ENCODE measurements at regions not wholly inside any gene's neighbourhood (a gene's known extent, or its start where the extent isn't known, plus 50 kb on each side); places are given as distances from the start of the nearest gene placed in this dataset.

- no peak overlapping the region for H3K4me2 ChIP-seq (ENCODE audit: low read depth, low read length)
- WGBS (ENCODE audit: low lambda C conversion rate): 0% methylated on average over 1 of the region's 6 CpGs
- H3K27ac ChIP-seq (ENCODE audit: extremely low read length, insufficient read depth, low read length): no peak overlapping the region
- no peak for FAIRE-seq
- BruUV-seq (replicated peaks): no TSS peak
- no peak for TF ChIP-seq ZBTB34 (CRISPR knock-in tag; IDR thresholded peaks at IDR 0.05)
- H2AFZ ChIP-seq (ENCODE audit: low read length): no peak overlapping the region
- intact Hi-C loops (cut with micrococcal nuclease; ENCODE audit: unreplicated experiment): no loop called here
- no peak for ATAC-seq
- no peaks in the 10 kb centered on the region for H4K20me1 ChIP-seq (ENCODE audit: insufficient read depth, low read length)
- H3K27me3 ChIP-seq (ENCODE audit: control insufficient read depth in 1 of 2, insufficient read depth in 2 of 2, low read length in 2 of 2): peaks cover 0 to 11% of the 10 kb centered on the region in 2 experiments; a peak in 2 of 5 replicates
- CTCF ChIA-PET (ENCODE audit: low intra/inter-chr PET ratio, low total read pairs): no interaction called here
- H3K4me1 ChIP-seq (ENCODE audit: insufficient read depth, low read length): no peaks in the 10 kb centered on the region
- in situ Hi-C loops (cut with HindIII; ENCODE audit: extremely low pct_ligation_motif_present, low pct_unique_long_range_greater_than_20kb): no loop called here
- H3K9me3 ChIP-seq (ENCODE audit: low read length): no peaks in the 10 kb centered on the region
- H3K79me2 ChIP-seq (ENCODE audit: insufficient read depth, low read length): no peaks in the 10 kb centered on the region
- H3K4me3 ChIP-seq (replicated peaks in 1 of 3; ENCODE audit: insufficient read depth in 1 of 3, low read depth in 2 of 3, low read length in 3 of 3): no peak overlapping the region
- POLR2A ChIA-PET: no interaction called here
- H3K36me3 ChIP-seq (replicated peaks in 1 of 2; ENCODE audit: control insufficient read depth in 1 of 2, insufficient read depth in 2 of 2, low read length in 2 of 2): no peaks in the 10 kb centered on the region
- no peak for DNase-seq (ENCODE audit: low spot score)
- no peak overlapping the region for H3K9ac ChIP-seq (ENCODE audit: insufficient read depth, low read depth, low read length)
Measured at GRCh38 chr15:39497016-39497758, 83.7 kb upstream of the THBS1 start.

GRCh38 chr15:39497759-39498565 lies 82.9 kb upstream of the THBS1 start:
- Histone ChIP-seq H2AFZ (ENCODE audit: low read length) (no peak overlapping the region), H3K9ac (ENCODE audit: insufficient read depth, low read depth, low read length) (no peak overlapping the region), H3K79me2 (ENCODE audit: insufficient read depth, low read length) (no peaks in the 10 kb centered on the region), H3K4me3 (replicated peaks in 1 of 3; ENCODE audit: insufficient read depth in 1 of 3, low read depth in 2 of 3, low read length in 3 of 3) (no peak overlapping the region), H4K20me1 (ENCODE audit: insufficient read depth, low read length) (no peaks in the 10 kb centered on the region), H3K27ac (ENCODE audit: extremely low read length, insufficient read depth, low read length) (no peak overlapping the region), H3K9me3 (ENCODE audit: low read length) (no peaks in the 10 kb centered on the region), H3K4me1 (ENCODE audit: insufficient read depth, low read length) (no peaks in the 10 kb centered on the region), H3K4me2 (ENCODE audit: low read depth, low read length) (no peak overlapping the region), H3K36me3 (replicated peaks in 1 of 2; ENCODE audit: control insufficient read depth in 1 of 2, insufficient read depth in 2 of 2, low read length in 2 of 2) (no peaks in the 10 kb centered on the region), H3K27me3 (ENCODE audit: control insufficient read depth in 1 of 2, insufficient read depth in 2 of 2, low read length in 2 of 2) (peaks cover 0 to 11% of the 10 kb centered on the region in 2 experiments; a peak in 2 of 5 replicates)
- in situ Hi-C loops (cut with HindIII; ENCODE audit: extremely low pct_ligation_motif_present, low pct_unique_long_range_greater_than_20kb): no loop called here
- ChIA-PET CTCF (ENCODE audit: low intra/inter-chr PET ratio, low total read pairs) (no interaction called here), POLR2A (no interaction called here)
- no peak for TF ChIP-seq MXD4 (CRISPR knock-in tag; IDR thresholded peaks at IDR 0.05)
- no peak for TF ChIP-seq HNRNPUL1 (IDR thresholded peaks at IDR 0.05; ENCODE audit: low read depth, low read length)
- no peak for TF ChIP-seq ZNF138 (CRISPR knock-in tag; IDR thresholded peaks at IDR 0.05; ENCODE audit: low read depth)
- TF ChIP-seq THAP11 (CRISPR knock-in tag; IDR thresholded peaks at IDR 0.05): no peak
- TF ChIP-seq ZNF781 (CRISPR knock-in tag; IDR thresholded peaks at IDR 0.05; ENCODE audit: borderline replicate concordance, not compliant biosample characterization): no peak
- TF ChIP-seq ZNF20 (CRISPR knock-in tag; IDR thresholded peaks at IDR 0.05): no peak
- intact Hi-C loops (cut with micrococcal nuclease; ENCODE audit: unreplicated experiment): no loop called here
- FAIRE-seq (no peak), ATAC-seq (no peak), DNase-seq (ENCODE audit: low spot score) (no peak)
- no TSS peak for BruUV-seq (replicated peaks)
- WGBS (ENCODE audit: low lambda C conversion rate): 0% methylated on average over 2 of the region's 4 CpGs
